Mesodermal cell (in vitro differentiated cells): ENCODE measurements at regions not wholly inside any gene's neighbourhood (a gene's known extent, or its start where the extent isn't known, plus 50 kb on each side); places are given as distances from the start of the nearest gene placed in this dataset.
"Not testable (repeated sequence)": the region's sequence is repeated elsewhere in the genome, so short reads cannot be mapped to it uniquely, and the experiment has no call there.

ENCODE experiments used
- H3K27ac ChIP-seq: 2 replicates; pipeline ENCODE4 v1.7.0; 2013; ENCODE audit warnings: mild to moderate bottlenecking, low read depth, low read length, moderate library complexity; ENCODE audit not compliant: severe bottlenecking
- H3K36me3 ChIP-seq: 2 replicates; pipeline ENCODE4 v1.7.1; 2013; ENCODE audit warnings: mild to moderate bottlenecking, low read length, moderate library complexity; ENCODE audit not compliant: control insufficient read depth, insufficient read depth
- H3K4me1 ChIP-seq: one replicate; pipeline ENCODE4 v1.7.1; 2013; ENCODE audit warnings: mild to moderate bottlenecking, low read length; ENCODE audit not compliant: insufficient read depth, control insufficient read depth, poor library complexity, severe bottlenecking
- H3K4me3 ChIP-seq: 2 replicates; pipeline ENCODE4 v1.7.0; 2013; ENCODE audit warnings: low read length, control low read depth, mild to moderate bottlenecking; ENCODE audit not compliant: insufficient read depth, poor library complexity, severe bottlenecking; ENCODE audit errors: extremely low read depth
- H3K9me3 ChIP-seq: 2 replicates; pipeline ENCODE4 v1.7.1; 2013; ENCODE audit warnings: mild to moderate bottlenecking, low read length, moderate library complexity; ENCODE audit not compliant: control insufficient read depth
- WGBS, 2 experiments: methylation state at CpG; one replicate each; pipeline ENCODE4 v1.1.5; 2013; ENCODE audit warnings: missing lambda C conversion rate in 2 of 2; ENCODE audit not compliant: insufficient coverage in 2 of 2; 5-methylcytosine and 5-hydroxymethylcytosine counted together

DNA sequence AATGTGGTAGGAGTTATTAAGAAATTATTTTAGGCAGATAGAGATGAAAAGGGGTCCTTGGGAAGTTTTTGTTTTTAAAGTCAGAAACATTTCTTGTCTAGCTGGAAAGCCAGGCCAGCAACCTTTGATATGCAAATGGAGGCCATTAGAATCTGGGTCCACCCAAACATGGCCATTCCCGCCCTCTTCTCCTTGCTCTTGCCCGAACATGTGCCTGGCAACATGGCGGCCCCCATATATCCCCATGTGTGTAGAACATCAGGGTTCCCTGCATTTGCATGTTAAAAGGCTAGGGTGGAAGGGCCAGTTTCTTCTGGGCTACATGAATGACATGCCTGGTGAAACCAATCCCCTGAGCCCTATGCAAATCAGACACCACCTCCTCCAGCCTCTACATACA is 80.7 kb upstream of the PLAC8 start:
- WGBS, 2 experiments: 75 to 100% methylated on average over 1 of the region's 3 CpGs
- H3K9me3 ChIP-seq: no peaks in the 10 kb centered on the region
- H3K4me1 ChIP-seq: no peaks in the 10 kb centered on the region
- no peak overlapping the region for H3K27ac ChIP-seq
- H3K4me3 ChIP-seq: no peak overlapping the region
- H3K36me3 ChIP-seq: no peaks in the 10 kb centered on the region

DNA sequence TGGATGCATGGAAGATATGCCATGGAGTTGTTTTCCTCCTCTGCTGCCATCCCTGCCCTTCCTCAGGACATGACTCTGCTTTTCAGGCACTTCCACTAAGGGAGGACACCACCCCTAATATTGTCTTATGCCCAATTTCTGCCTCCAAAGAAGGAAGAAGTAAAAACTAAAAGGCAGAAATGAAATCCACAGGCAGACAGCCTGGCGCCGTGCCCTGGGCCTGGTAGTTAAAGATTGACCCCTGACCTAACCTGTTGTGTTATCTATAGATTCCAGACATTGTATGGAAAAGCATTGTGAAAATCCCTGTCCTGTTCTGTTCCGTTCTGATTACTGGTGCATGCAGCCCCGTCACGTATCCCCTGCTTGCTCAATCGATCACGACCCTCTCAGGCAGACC is 80.1 kb upstream of the PLAC8 start:
- not testable (repeated sequence) for H3K9me3 ChIP-seq, H3K36me3 ChIP-seq, H3K27ac ChIP-seq, H3K4me1 ChIP-seq, H3K4me3 ChIP-seq
- 78 to 83% methylated on average over 5 to 7 of the region's 7 CpGs for WGBS, 2 experiments

DNA sequence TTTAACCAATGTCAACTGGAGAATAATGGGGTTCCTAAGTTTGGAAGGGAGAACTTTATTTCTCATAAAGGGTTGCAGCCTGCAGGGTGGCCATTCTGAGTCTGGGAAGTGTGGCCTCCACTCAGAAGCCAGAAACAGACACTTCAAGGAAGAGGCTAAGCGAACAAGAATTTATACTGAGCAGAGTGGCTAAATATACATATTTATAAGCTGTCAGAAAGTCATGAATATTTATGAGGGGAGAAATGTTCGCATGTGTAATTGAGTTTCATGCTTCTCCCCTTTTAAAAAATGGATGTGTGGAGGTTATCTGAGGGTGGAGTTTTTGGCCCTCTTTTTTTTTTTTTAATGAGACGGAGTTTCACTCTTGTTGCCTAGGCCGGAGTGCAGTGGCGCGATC is 78.1 kb upstream of the PLAC8 start:
- H3K36me3 ChIP-seq: no peaks in the 10 kb centered on the region
- H3K9me3 ChIP-seq: no peaks in the 10 kb centered on the region
- H3K4me3 ChIP-seq: no peak overlapping the region
- H3K4me1 ChIP-seq: no peaks in the 10 kb centered on the region
- no peak overlapping the region for H3K27ac ChIP-seq
- no CpG with 5 or more reads among the region's 6 CpGs for WGBS, 2 experiments

DNA sequence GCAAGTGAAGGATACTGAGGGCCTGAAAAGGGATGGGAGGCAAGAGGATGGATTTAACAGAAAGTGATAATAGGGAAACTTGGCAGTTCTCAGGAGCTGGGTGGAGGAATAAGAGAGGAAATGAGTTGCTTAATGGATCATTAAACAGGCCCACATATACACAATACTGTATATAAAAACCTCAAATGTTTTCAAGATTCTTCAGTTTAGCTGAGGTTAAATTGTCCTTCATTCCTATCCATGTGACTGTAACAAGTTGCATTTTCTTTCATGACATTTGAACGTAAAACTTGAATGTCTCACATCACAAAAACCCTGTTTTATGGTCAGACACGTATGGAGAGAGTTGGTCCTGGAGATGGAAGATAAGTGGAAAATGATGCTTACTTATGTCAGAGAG is 76.5 kb upstream of the PLAC8 start:
- no CpG with 5 or more reads among the region's 2 CpGs for WGBS, 2 experiments
- no peaks in the 10 kb centered on the region for H3K9me3 ChIP-seq
- no peaks in the 10 kb centered on the region for H3K36me3 ChIP-seq
- no peaks in the 10 kb centered on the region for H3K4me1 ChIP-seq
- H3K4me3 ChIP-seq: no peak overlapping the region
- no peak overlapping the region for H3K27ac ChIP-seq

DNA sequence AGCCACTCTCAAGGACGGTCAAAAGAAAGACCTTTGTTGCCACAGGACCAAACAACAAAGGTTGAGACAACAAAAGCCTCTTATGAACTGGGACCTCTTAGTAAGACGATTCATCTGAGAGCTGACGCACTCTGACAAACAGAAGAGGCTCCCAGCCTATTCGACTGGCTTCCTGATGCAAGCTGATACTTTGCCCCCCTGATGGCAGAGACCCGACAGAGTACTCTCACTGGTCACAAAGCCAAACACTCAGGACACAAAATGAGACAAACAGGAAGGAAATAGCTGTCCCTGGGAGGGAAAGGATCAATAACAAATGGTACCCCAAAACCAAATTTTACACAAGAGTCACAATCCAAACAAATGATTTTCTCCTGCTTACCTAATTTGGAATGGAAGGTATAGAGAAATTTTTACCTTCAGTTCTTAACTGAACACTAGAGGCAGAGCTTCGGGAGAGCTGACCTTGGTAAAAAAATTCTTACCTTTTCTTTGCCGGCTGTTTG is 75.2 kb upstream of the PLAC8 start:
- no peaks in the 10 kb centered on the region for H3K36me3 ChIP-seq
- no peak overlapping the region for H3K4me3 ChIP-seq
- no peak overlapping the region for H3K27ac ChIP-seq
- no peaks in the 10 kb centered on the region for H3K4me1 ChIP-seq
- no peaks in the 10 kb centered on the region for H3K9me3 ChIP-seq
- 47 to 60% methylated on average over 3 to 6 of the region's 7 CpGs for WGBS, 2 experiments

DNA sequence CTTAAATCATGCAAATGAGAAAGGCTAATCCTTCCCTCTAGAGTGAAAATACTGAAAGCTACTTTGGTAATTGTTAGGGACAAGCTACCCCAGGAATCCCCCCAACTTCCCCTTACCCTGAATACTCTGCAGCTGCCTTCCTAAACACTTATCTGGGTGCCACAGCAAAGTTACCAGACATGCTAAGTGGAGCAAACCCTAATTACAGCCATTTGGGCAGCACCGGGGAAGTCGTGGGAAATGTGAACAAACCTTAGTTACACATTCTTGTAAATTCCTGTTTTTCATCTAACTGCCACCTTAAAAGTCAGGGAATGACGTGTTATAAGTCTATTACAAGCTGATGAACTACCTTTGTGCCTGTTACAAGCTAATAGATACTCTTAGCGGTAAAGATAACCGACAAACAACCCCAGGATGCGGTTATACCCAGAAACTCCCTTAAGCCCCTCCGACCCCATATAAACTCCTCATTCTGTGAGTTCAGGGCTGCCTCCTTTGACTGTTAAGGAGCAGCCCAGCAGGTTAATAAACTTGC is 66.0 kb upstream of the PLAC8 start:
- Histone ChIP-seq H3K9me3 (peaks cover 6% of the 10 kb centered on the region), H3K4me3 (no peak overlapping the region), H3K4me1 (no peaks in the 10 kb centered on the region), H3K27ac (no peak overlapping the region), H3K36me3 (no peaks in the 10 kb centered on the region)
- 81 to 92% methylated on average over 5 to 7 of the region's 7 CpGs for WGBS, 2 experiments

DNA sequence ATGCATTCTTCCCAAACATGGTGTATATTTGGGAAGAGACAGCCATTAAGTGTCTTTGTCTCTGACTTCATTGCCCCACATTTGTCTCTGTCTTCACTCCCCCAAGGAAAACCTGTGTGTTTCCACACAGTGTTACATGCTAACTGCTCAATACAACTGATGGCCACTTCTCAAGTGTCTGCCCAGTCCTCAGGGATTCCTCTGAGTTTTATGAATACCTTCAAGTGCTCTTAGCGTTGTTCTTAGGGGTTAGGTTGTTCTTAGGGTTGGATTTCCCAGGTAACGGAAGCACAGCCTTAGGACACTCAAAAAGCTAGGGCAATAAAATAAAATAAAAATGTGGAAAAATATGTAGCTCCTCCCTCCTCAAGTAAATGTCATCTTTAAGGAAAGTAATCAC is 64.7 kb upstream of the PLAC8 start:
- WGBS, 2 experiments: 44% methylated on average over 2 of the region's 2 CpGs; no CpG with 5 or more reads in 1 of the 2 experiments
- H3K36me3 ChIP-seq: no peaks in the 10 kb centered on the region
- H3K4me3 ChIP-seq: no peak overlapping the region
- H3K27ac ChIP-seq: no peak overlapping the region
- H3K4me1 ChIP-seq: no peaks in the 10 kb centered on the region
- peaks cover 6% of the 10 kb centered on the region for H3K9me3 ChIP-seq

DNA sequence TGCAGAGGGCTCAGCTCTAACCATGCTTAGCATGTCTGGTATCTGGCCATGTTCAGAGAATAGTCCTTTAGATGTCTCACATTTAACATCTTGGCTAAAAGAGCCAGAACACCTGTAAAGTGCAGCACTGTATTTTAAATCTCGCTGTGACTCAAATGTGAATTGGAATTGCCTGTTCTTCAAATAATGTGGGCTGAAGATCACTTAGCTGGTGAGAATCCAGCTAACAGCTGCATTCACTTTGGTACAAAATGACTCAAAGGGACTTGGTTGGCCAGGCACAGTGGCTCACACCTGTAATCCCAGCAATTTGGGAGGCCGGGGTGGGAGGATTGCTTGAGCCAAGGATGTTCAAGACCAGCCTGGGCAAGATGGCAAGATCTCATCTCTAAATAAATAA is 63.5 kb upstream of the PLAC8 start:
- no peaks in the 10 kb centered on the region for H3K36me3 ChIP-seq
- WGBS, 2 experiments: 0 to 88% methylated on average over 1 of the region's 2 CpGs
- H3K4me3 ChIP-seq: no peak overlapping the region
- H3K4me1 ChIP-seq: no peaks in the 10 kb centered on the region
- H3K9me3 ChIP-seq: peaks cover 6% of the 10 kb centered on the region
- no peak overlapping the region for H3K27ac ChIP-seq

DNA sequence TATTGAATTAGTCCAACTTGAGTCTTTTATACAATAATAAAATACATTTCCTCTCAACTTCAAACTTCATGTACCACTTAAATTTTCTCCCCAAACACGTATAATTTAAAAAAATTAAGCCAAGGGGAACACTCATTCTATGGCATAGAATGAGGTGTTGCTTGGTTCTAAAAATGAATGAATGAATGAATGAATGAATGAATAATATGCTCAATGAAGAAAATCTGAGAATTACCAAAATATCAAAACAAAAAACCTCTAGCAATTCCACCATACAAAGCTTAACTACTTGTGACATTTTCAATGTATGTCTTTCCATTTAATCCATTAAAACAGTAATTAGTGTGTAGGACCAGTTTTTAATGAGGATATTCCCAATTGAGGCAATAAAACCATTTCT is 62.7 kb upstream of the PLAC8 start:
- WGBS, 2 experiments: no CpG with 5 or more reads among the region's 1 CpG
- no peak overlapping the region for H3K27ac ChIP-seq
- no peaks in the 10 kb centered on the region for H3K4me1 ChIP-seq

DNA sequence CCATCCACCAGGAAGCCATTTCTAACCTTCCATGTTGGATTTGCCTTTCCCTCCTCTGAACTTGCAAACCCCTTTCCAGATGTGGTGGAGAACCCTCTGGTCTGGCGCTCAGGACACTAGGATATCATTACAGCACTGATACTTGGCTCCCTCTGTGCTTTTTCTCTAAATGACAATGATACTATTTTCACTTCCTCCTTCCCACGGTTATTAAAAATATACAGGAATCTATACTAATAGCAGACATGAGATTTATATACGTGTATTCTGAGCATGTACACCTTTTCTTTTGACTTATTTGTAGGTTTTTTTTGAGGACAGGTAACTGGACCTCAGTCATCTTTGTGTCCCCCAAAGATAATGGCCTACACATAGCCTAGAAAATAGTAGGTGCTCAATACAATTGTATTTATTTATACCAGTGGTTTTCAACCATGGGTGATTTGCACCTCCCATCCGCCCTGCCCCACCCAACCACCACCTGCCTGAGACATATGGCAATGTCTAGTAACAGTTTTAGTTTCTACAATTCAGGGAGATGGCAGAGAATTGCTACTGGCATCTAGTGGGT is 60.4 kb upstream of the PLAC8 start:
- Histone ChIP-seq H3K4me1 (no peaks in the 10 kb centered on the region), H3K27ac (no peak overlapping the region), H3K9me3 (peaks cover 7% of the 10 kb centered on the region), H3K36me3 (no peaks in the 10 kb centered on the region), H3K4me3 (no peak overlapping the region)
- WGBS, 2 experiments: 85 to 100% methylated on average over 1 to 2 of the region's 4 CpGs

More for the DNA sequence above, 62.7 kb upstream of the PLAC8 start:
- H3K36me3 ChIP-seq: no peaks in the 10 kb centered on the region
- H3K9me3 ChIP-seq: peaks cover 6% of the 10 kb centered on the region
- no peak overlapping the region for H3K4me3 ChIP-seq

DNA sequence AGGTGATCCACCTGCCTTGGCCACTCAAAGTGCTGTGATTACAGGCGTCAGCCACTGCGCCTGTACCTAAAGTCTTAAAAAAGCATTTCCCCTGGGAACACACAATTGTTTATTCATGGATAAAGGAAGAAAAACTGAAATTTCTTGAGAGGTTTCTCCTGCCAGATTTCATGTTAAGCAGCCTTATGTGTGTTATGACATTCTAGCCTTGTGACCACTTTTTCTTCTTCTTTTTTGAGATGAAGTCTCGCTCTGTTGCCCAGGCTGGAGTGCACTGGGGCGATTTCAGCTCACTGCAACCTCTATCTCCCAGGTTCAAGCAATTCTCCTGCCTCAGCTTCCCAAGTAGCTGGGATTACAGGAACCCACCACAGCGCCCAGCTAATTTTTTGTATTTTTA is 57.8 kb upstream of the PLAC8 start:
- Histone ChIP-seq H3K9me3 (peaks cover 7% of the 10 kb centered on the region), H3K36me3 (no peaks in the 10 kb centered on the region), H3K4me1 (no peaks in the 10 kb centered on the region), H3K4me3 (no peak overlapping the region), H3K27ac (no peak overlapping the region)
- whole genome bisulfite sequencing, 2 experiments: 78 to 90% methylated on average over 2 to 5 of the region's 5 CpGs
